GM18907 (cell line): ENCODE measurements at regions not wholly inside any gene's neighbourhood (a gene's known extent, or its start where the extent isn't known, plus 50 kb on each side); places are given as distances from the start of the nearest gene placed in this dataset.
"Not testable (repeated sequence)": the region's sequence is repeated elsewhere in the genome, so short reads cannot be mapped to it uniquely, and the experiment has no call there.

Source experiments
- ATAC-seq: cut with Tn5 transposase; IDR thresholded peaks from one replicate; pipeline ENCODE4 v1.9.1; 2021; ENCODE audit warnings: mild to moderate bottlenecking, moderate library complexity; ENCODE audit not compliant: unreplicated experiment

- ATAC-seq: no peak
Observed at GRCh38 chr4:60259781-60260180, 940.3 kb upstream of the ADGRL3 start.

GRCh38 chr4:60266505-60266904 lies 933.6 kb upstream of the ADGRL3 start:
- no peak for ATAC-seq

DNA sequence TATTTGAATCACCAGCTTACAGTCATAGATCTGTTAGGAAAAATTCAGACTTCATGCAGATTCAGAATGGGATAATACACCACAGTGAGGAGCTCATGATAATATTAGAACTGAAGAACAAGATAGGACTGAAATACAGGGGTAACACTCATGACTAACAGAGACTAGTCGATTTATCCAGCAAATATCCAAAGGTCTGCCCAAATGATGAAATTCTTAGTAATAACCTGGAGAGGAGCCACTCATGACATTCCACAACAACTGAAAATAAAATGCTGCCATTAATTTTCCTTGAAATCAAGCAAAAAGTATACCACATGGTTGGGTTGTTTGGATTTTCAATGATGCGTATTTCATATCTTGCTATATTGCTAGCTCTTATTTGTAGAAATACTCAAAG lies 903.7 kb upstream of the ADGRL3 start:
- ATAC-seq: no peak

GRCh38 chr4:60313611-60314178 lies 886.4 kb upstream of the ADGRL3 start:
- ATAC-seq: no peak

GRCh38 chr4:60314416-60314815 lies 885.7 kb upstream of the ADGRL3 start:
- no peak for ATAC-seq

DNA sequence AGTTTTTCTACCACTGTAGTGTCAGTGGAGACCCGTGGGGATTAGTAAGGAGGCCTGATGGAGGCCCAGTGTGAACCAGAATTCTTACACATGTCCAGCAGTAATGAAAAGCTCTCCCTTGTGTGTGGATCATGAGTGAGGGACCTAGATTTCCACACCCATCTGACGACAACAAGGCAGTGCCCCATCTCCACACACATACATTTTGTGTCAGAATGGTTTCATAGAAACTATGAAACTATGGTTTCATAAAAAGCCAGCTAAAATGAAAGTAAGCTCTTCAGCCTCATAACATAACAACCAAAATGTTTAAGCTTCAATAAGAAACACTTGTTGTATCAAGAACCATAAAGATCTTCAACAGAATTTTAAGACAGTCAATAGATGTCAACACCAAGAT lies 884.5 kb upstream of the ADGRL3 start:
- no peak for ATAC-seq

GRCh38 chr4:60326735-60327134 lies 873.4 kb upstream of the ADGRL3 start:
- no peak for ATAC-seq

DNA sequence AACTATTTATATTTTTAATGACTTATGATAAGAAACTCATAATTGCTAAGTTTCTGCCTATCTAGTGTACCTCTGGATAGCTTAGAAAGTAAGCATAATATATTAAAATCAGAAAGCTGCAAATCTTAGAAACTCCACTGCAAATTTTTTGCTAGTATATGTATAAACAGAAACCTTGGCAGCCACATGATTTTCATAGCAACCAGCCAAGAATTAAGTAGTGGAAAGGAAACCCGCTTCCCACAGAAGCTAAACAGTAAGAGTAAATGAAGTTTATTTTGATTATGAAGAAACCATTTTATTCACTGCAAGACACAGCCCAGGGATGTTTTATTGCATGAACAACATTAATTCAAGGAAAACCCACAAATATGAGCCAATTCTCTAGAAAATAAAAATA lies 872.5 kb upstream of the ADGRL3 start:
- ATAC-seq: no peak

- no peak for ATAC-seq
Observed at GRCh38 chr4:60344908-60345307, 855.2 kb upstream of the ADGRL3 start.

- ATAC-seq: no peak
Observed at GRCh38 chr4:60345392-60345791, 854.7 kb upstream of the ADGRL3 start.

- ATAC-seq: no peak
Observed at GRCh38 chr4:60359746-60360367, 840.3 kb upstream of the ADGRL3 start.

GRCh38 chr4:60365176-60365575 lies 835.0 kb upstream of the ADGRL3 start:
- no peak for ATAC-seq

GRCh38 chr4:60366661-60367060 lies 833.5 kb upstream of the ADGRL3 start:
- ATAC-seq: no peak

GRCh38 chr4:60368986-60369385 lies 831.1 kb upstream of the ADGRL3 start:
- ATAC-seq: no peak

DNA sequence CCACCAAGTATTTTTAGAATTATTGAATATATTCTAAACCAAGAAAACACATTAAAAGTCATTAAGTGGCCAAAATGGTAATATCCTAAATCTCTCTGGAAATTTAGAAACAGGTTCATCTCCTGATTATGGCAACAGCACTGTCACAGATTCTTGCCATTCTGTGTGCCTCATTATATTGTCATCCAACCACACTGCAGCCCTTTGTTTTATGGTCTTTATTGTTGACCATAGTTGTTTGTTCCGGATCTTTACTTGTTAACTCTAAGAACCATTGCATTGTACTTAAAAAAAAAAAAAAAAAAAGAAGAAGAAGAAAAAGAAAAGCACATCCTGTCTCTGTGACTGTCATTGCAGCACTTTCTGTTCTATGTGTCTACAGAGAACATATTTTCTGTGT lies 822.1 kb upstream of the ADGRL3 start:
- no peak for ATAC-seq

DNA sequence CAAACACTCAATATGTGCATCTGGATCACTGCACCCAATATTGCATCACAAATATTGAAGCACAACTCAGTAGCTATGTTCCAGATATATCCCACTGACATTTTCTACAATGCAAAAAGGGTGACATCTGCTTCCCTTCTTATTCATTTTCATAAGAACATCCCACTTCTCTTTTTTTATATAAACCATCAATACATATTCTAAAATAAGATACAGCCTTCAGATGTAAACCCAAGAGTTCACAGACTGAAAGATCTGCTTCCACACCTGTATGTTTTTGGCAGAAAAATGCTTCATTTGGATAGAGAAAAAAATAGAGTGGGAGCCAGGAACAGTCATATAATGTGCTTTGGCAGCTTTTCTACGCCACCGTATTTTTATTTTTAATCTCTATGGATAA lies 815.6 kb upstream of the ADGRL3 start:
- ATAC-seq: no peak

- ATAC-seq: no peak
Observed at GRCh38 chr4:60389633-60390032, 810.5 kb upstream of the ADGRL3 start.

- no peak for ATAC-seq
Observed at GRCh38 chr4:60396341-60397049, 803.6 kb upstream of the ADGRL3 start.

GRCh38 chr4:60400593-60400992 lies 799.5 kb upstream of the ADGRL3 start:
- ATAC-seq: no peak

- no peak for ATAC-seq
Observed at GRCh38 chr4:60404027-60404426, 796.1 kb upstream of the ADGRL3 start.

GRCh38 chr4:60422439-60422838 lies 777.7 kb upstream of the ADGRL3 start:
- ATAC-seq: no peak

DNA sequence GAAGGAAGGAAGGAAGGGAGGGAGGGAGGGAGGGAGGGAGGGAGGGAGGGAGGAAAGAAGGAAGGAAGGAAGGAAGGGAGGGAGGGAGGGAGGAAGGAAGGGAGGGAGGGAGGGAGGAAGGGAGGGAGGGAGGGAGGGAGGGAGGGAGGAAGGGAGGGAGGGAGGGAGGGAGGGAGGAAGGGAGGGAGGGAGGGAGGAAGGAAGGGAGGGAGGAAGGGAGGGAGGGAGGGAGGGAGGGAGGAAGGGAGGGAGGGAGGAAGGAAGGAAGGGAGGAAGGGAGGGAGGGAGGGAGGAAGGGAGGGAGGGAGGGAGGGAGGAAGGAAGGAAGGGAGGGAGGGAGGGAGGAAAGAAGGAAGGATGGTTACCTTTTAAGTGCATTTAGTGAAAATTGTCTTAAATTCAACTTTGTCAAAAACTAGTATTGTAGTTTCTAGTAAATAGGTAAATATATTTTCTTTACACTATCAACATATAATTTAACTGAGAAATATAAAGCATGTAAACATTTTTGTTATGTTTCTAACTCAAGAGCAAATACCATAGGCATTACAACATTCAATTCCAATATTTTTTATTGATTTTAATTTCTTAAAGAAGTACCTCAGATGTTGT lies 776.4 kb upstream of the ADGRL3 start:
- ATAC-seq: not testable (repeated sequence)
